HG03066 (cell line): ENCODE measurements at regions not wholly inside any gene's neighbourhood (a gene's known extent, or its start where the extent isn't known, plus 50 kb on each side); places are given as distances from the start of the nearest gene placed in this dataset.
"Not testable (repeated sequence)": the region's sequence is repeated elsewhere in the genome, so short reads cannot be mapped to it uniquely, and the experiment has no call there.

Experiments used
- ATAC-seq: cut with Tn5 transposase; IDR thresholded peaks from one replicate; pipeline ENCODE4 v1.9.1; 2021; ENCODE audit warnings: low read depth; ENCODE audit not compliant: unreplicated experiment

- no peak for ATAC-seq
Measured at GRCh38 chr10:118912961-118913600, 116.4 kb upstream of the NANOS1 start.

GRCh38 chr10:118913825-118914224, 115.7 kb upstream of the NANOS1 start:
- ATAC-seq, result no peak

GRCh38 chr10:118914629-118915028, 114.9 kb upstream of the NANOS1 start:
- no peak for ATAC-seq

GRCh38 chr10:118915161-118915560, 114.4 kb upstream of the NANOS1 start:
- no peak for ATAC-seq

- ATAC-seq, result no peak
Measured at GRCh38 chr10:118916777-118917176, 112.7 kb upstream of the NANOS1 start.

- no peak for ATAC-seq
Measured at GRCh38 chr10:118917701-118918100, 111.8 kb upstream of the NANOS1 start.

- no peak for ATAC-seq
Measured at GRCh38 chr10:118918116-118918515, 111.4 kb upstream of the NANOS1 start.

GRCh38 chr10:118918587-118918986, 110.9 kb upstream of the NANOS1 start:
- ATAC-seq, result no peak

GRCh38 chr10:118920206-118920605, 109.3 kb upstream of the NANOS1 start:
- ATAC-seq, result no peak

GRCh38 chr10:118922226-118922625, 107.3 kb upstream of the NANOS1 start:
- ATAC-seq, result no peak

GRCh38 chr10:118922972-118923371, 106.5 kb upstream of the NANOS1 start:
- no peak for ATAC-seq

- no peak for ATAC-seq
Measured at GRCh38 chr10:118924493-118924892, 105.0 kb upstream of the NANOS1 start.

GRCh38 chr10:118925404-118926071, 104.0 kb upstream of the NANOS1 start:
- ATAC-seq, result no peak

- no peak for ATAC-seq
Measured at GRCh38 chr10:118926072-118926417, 103.5 kb upstream of the NANOS1 start.

GRCh38 chr10:118926441-118926840, 103.1 kb upstream of the NANOS1 start:
- no peak for ATAC-seq

- no peak for ATAC-seq
Measured at GRCh38 chr10:118926903-118927302, 102.6 kb upstream of the NANOS1 start.

GRCh38 chr10:118927321-118927720, 102.2 kb upstream of the NANOS1 start:
- ATAC-seq, result no peak

GRCh38 chr10:118930614-118931013, 98.9 kb upstream of the NANOS1 start:
- ATAC-seq, result no peak

- ATAC-seq, result no peak
Measured at GRCh38 chr10:118931436-118931835, 98.1 kb upstream of the NANOS1 start.

GRCh38 chr10:118932154-118932553, 97.4 kb upstream of the NANOS1 start:
- ATAC-seq, result not testable (repeated sequence)

GRCh38 chr10:118937226-118937625, 92.3 kb upstream of the NANOS1 start:
- no peak for ATAC-seq

- ATAC-seq, result no peak
Measured at GRCh38 chr10:118939211-118940007, 90.1 kb upstream of the NANOS1 start.
